ENCODE measurements at regions not wholly inside any gene's neighbourhood (a gene's known extent, or its start where the extent isn't known, plus 50 kb on each side); places are given as distances from the start of the nearest gene placed in this dataset.
"Not testable (repeated sequence)": the region's sequence is repeated elsewhere in the genome, so short reads cannot be mapped to it uniquely, and the experiment has no call there.

GRCh38 chr1:221988829-221989228, 246.9 kb upstream of the DUSP10 start:
- no peak for DNase-seq

GRCh38 chr1:221987860-221988520, 246.1 kb upstream of the DUSP10 start:
- no peak for DNase-seq

GRCh38 chr1:221983444-221983843, 241.6 kb upstream of the DUSP10 start:
- no peak for DNase-seq

- no peak for DNase-seq
These were observed 239.6 kb upstream of the DUSP10 start for GRCh38 chr1:221981461-221981860.

- no peak for DNase-seq
These were observed 237.6 kb upstream of the DUSP10 start for GRCh38 chr1:221979444-221980032.

- not testable (repeated sequence) for DNase-seq
These were observed 236.9 kb upstream of the DUSP10 start for GRCh38 chr1:221978631-221979334.

GRCh38 chr1:221973787-221974186, 231.9 kb upstream of the DUSP10 start:
- DNase-seq = not testable (repeated sequence)

GRCh38 chr1:221972276-221973235, 230.7 kb upstream of the DUSP10 start:
- no peak for DNase-seq

- not testable (repeated sequence) for DNase-seq
These were observed 229.1 kb upstream of the DUSP10 start for GRCh38 chr1:221971035-221971434.

- DNase-seq = not testable (repeated sequence)
These were observed 227.5 kb upstream of the DUSP10 start for GRCh38 chr1:221969298-221969858.

- not testable (repeated sequence) for DNase-seq
These were observed 225.6 kb upstream of the DUSP10 start for GRCh38 chr1:221967538-221967937.

- DNase-seq = not testable (repeated sequence)
These were observed 225.0 kb upstream of the DUSP10 start for GRCh38 chr1:221966888-221967287.

- not testable (repeated sequence) for DNase-seq
These were observed 224.0 kb upstream of the DUSP10 start for GRCh38 chr1:221965891-221966290.

GRCh38 chr1:221965252-221965651, 223.4 kb upstream of the DUSP10 start:
- DNase-seq = no peak

- DNase-seq = no peak
These were observed 221.9 kb upstream of the DUSP10 start for GRCh38 chr1:221963742-221964141.

- no peak for DNase-seq
These were observed 220.5 kb upstream of the DUSP10 start for GRCh38 chr1:221962385-221962784.

- DNase-seq = peak; percentile 55
These were observed 219.8 kb upstream of the DUSP10 start for GRCh38 chr1:221961532-221962292.

GRCh38 chr1:221958161-221958562, 216.3 kb upstream of the DUSP10 start:
- not testable (repeated sequence) for DNase-seq

- DNase-seq = not testable (repeated sequence)
These were observed 215.5 kb upstream of the DUSP10 start for GRCh38 chr1:221957350-221957749.

GRCh38 chr1:221949996-221950395, 208.1 kb upstream of the DUSP10 start:
- no peak for DNase-seq

- DNase-seq = no peak
These were observed 206.6 kb upstream of the DUSP10 start for GRCh38 chr1:221948459-221948858.

- DNase-seq = no peak
These were observed 205.8 kb upstream of the DUSP10 start for GRCh38 chr1:221947731-221948130.

Data from activated CD4-positive, alpha-beta T cell treated with anti-CD3 and anti-CD28 coated beads for 48 hours (primary cell).